Endothelial cell (in vitro differentiated cells): ENCODE measurements at regions not wholly inside any gene's neighbourhood (a gene's known extent, or its start where the extent isn't known, plus 50 kb on each side); places are given as distances from the start of the nearest gene placed in this dataset.

Experiments used
- DNase-seq: peaks from one replicate; pipeline ENCODE4 v3.0.0; 2021; ENCODE audit warnings: low spot score
- H3K27ac Mint-ChIP-seq: one replicate; pipeline ENCODE4 v1.8.0; 2021; ENCODE audit warnings: mixed read lengths, inconsistent platforms; ENCODE audit not compliant: unreplicated experiment
- H3K27me3 Mint-ChIP-seq: one replicate; pipeline ENCODE4 v1.8.0; 2021; ENCODE audit warnings: mild to moderate bottlenecking, moderate library complexity, mixed read lengths, inconsistent platforms; ENCODE audit not compliant: unreplicated experiment
- H3K36me3 Mint-ChIP-seq: one replicate; pipeline ENCODE4 v1.8.0; 2021; ENCODE audit warnings: mild to moderate bottlenecking, low read depth, mixed read lengths, inconsistent platforms; ENCODE audit not compliant: unreplicated experiment
- H3K4me1 Mint-ChIP-seq: one replicate; pipeline ENCODE4 v1.8.0; 2021; ENCODE audit warnings: mild to moderate bottlenecking, mixed read lengths, inconsistent platforms; ENCODE audit not compliant: unreplicated experiment
- H3K4me3 Mint-ChIP-seq: one replicate; pipeline ENCODE4 v1.8.0; 2021; ENCODE audit warnings: mild to moderate bottlenecking, mixed read lengths, inconsistent platforms; ENCODE audit not compliant: unreplicated experiment
- H3K9me3 Mint-ChIP-seq: one replicate; pipeline ENCODE4 v1.8.0; 2021; ENCODE audit warnings: mixed read lengths, inconsistent platforms; ENCODE audit not compliant: unreplicated experiment
- TF ChIP-seq, protein P1 (sequence below): fragments of 200-600 bp; sonication (generic); IDR thresholded peaks from one replicate; pipeline ENCODE4 v1.5.0; 2021; ENCODE audit warnings: antibody characterized with exemption; ENCODE audit not compliant: unreplicated experiment

- no peak overlapping the region for H3K27ac Mint-ChIP-seq
- no peak for DNase-seq
- TF ChIP-seq, protein P1, sequence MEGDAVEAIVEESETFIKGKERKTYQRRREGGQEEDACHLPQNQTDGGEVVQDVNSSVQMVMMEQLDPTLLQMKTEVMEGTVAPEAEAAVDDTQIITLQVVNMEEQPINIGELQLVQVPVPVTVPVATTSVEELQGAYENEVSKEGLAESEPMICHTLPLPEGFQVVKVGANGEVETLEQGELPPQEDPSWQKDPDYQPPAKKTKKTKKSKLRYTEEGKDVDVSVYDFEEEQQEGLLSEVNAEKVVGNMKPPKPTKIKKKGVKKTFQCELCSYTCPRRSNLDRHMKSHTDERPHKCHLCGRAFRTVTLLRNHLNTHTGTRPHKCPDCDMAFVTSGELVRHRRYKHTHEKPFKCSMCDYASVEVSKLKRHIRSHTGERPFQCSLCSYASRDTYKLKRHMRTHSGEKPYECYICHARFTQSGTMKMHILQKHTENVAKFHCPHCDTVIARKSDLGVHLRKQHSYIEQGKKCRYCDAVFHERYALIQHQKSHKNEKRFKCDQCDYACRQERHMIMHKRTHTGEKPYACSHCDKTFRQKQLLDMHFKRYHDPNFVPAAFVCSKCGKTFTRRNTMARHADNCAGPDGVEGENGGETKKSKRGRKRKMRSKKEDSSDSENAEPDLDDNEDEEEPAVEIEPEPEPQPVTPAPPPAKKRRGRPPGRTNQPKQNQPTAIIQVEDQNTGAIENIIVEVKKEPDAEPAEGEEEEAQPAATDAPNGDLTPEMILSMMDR, result no peak
- H3K4me3 Mint-ChIP-seq, result no peak overlapping the region
- peaks cover 2% of the 10 kb centered on the region for H3K27me3 Mint-ChIP-seq
- peaks cover 3% of the 10 kb centered on the region for H3K9me3 Mint-ChIP-seq
- no peaks in the 10 kb centered on the region for H3K4me1 Mint-ChIP-seq
- H3K36me3 Mint-ChIP-seq, result peaks cover 5% of the 10 kb centered on the region
These were observed 839.5 kb downstream of the EPHA3 start for GRCh38 chr3:89946884-89947283.

- Mint-ChIP-seq H3K27ac (no peak overlapping the region), H3K4me3 (no peak overlapping the region), H3K9me3 (no peaks in the 10 kb centered on the region)
These were observed 840.0 kb downstream of the EPHA3 start for GRCh38 chr3:89947337-89947954.

DNA sequence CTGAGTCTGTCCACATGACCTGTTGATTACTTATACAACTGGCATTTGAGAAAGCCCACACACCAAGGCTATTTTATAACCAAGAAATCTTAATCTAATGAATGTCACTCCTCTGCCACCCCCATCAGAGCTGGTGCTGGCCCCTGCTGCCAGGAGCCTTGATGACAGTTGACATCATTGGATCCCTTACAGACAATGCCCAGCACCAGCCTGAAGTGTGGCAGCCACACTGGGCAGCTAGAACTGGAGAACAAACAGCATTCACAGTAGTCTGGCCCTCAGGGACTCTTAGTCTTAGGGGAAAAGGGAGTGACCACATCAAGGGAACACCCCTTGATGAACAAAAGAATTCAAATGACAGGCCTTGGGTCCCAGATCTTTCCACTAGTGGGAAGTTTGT, 840.6 kb downstream of the EPHA3 start:
- H3K4me3 Mint-ChIP-seq, result no peak overlapping the region
- no peak overlapping the region for H3K27ac Mint-ChIP-seq
- peaks cover 2% of the 10 kb centered on the region for H3K27me3 Mint-ChIP-seq
- H3K9me3 Mint-ChIP-seq, result no peaks in the 10 kb centered on the region
- DNase-seq, result no peak
- TF ChIP-seq, protein P1, result no peak
- no peaks in the 10 kb centered on the region for H3K4me1 Mint-ChIP-seq
- H3K36me3 Mint-ChIP-seq, result no peaks in the 10 kb centered on the region

More at GRCh38 chr3:89947337-89947954, 840.0 kb downstream of the EPHA3 start:
- Mint-ChIP-seq H3K4me1 (no peaks in the 10 kb centered on the region), H3K36me3 (no peaks in the 10 kb centered on the region), H3K27me3 (peaks cover 2% of the 10 kb centered on the region)
- TF ChIP-seq, protein P1, result no peak
- DNase-seq, result no peak

- Mint-ChIP-seq H3K4me3 (no peak overlapping the region), H3K27ac (no peak overlapping the region), H3K4me1 (no peaks in the 10 kb centered on the region), H3K9me3 (no peaks in the 10 kb centered on the region), H3K36me3 (no peaks in the 10 kb centered on the region), H3K27me3 (peaks cover 2% of the 10 kb centered on the region)
- DNase-seq, result no peak
- TF ChIP-seq, protein P1, result no peak
These were observed 843.4 kb downstream of the EPHA3 start for GRCh38 chr3:89950772-89951171.

DNA sequence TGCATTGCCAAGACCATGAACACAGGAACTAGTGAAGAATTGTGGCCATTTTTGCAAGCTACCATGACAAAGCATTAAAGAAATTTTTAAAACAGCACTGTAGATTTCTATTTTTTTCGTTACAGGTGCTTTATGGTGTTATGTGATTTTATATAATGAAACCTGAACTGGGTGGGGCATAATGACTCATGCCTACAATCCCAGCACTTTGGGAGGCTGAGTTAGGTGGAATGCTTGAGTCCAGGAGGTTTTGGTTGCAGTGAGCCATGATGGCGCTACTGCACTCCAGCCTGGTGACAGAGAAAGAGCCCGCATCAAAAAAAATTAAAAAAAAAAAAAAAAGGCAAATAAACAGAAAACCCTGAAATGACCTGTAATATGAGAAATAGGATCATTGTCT, 846.7 kb downstream of the EPHA3 start:
- DNase-seq, result no peak
- Mint-ChIP-seq H3K9me3 (no peaks in the 10 kb centered on the region), H3K4me1 (no peaks in the 10 kb centered on the region), H3K27me3 (no peaks in the 10 kb centered on the region), H3K36me3 (peaks cover 5% of the 10 kb centered on the region), H3K4me3 (no peak overlapping the region), H3K27ac (no peak overlapping the region)
- TF ChIP-seq, protein P1, result no peak
